Gastrocnemius medialis (tissue), 4 donors: ENCODE measurements at regions not wholly inside any gene's neighbourhood (a gene's known extent, or its start where the extent isn't known, plus 50 kb on each side); places are given as distances from the start of the nearest gene placed in this dataset.

ENCODE experiments used
- ATAC-seq, 2 donors: fragments of 150-250 bp; one replicate each; pipeline ENCODE4 v1.9.1; 2016
- DNase-seq, 2 donors: peaks; one replicate each; pipeline ENCODE4 v3.0.0-alpha.2; 2019
- H3K27ac ChIP-seq, 4 donors: fragments of 200-600 bp; sonication (generic); 1 replicate in 1 of 4; 2 replicates in 3 of 4; pipeline ENCODE4 v1.5.1; 2016 to 2018; ENCODE audit warnings: mild to moderate bottlenecking in 2 of 4, moderate library complexity in 1 of 4
- H3K27me3 ChIP-seq, 3 donors: fragments of 200-600 bp; sonication (generic) in 2 of 3; 1 replicate in 1 of 3; 2 replicates in 2 of 3; pipeline versions ENCODE4 v1.5.1 to v1.6.0; 2016 to 2019; ENCODE audit warnings: mild to moderate bottlenecking in 1 of 3, moderate library complexity in 1 of 3
- H3K36me3 ChIP-seq, 2 donors: fragments of 200-600 bp; sonication (generic) in 1 of 2; one replicate each; pipeline ENCODE4 v1.5.1; 2017 to 2018
- H3K4me1 ChIP-seq, 2 donors: fragments of 200-600 bp; sonication (generic) in 1 of 2; one replicate each; pipeline ENCODE4 v1.5.1; 2016 to 2017; ENCODE audit warnings: mild to moderate bottlenecking in 2 of 2
- H3K4me3 ChIP-seq, 4 donors: fragments of 200-600 bp; sonication (generic) in 3 of 4; 1 replicate in 1 of 4; 2 replicates in 3 of 4; pipeline ENCODE4 v1.5.1; 2016 to 2019; ENCODE audit warnings: mild to moderate bottlenecking in 2 of 4
- H3K9me3 ChIP-seq, 3 donors: fragments of 200-600 bp; sonication (generic) in 2 of 3; 1 replicate in 1 of 3; 2 replicates in 2 of 3; pipeline ENCODE4 v1.5.1; 2016 to 2019
- POLR2A ChIP-seq, 2 donors: fragments of 450-650 bp; IDR thresholded peaks; one replicate each; pipeline ENCODE4 v1.6.1; 2017; ENCODE audit warnings: antibody characterized with exemption in 2 of 2, mild to moderate bottlenecking in 2 of 2, moderate library complexity in 2 of 2
- in situ Hi-C, 4 donors: fragments of 200-750 bp; cut with MboI; loops; one replicate each; pipeline versions ENCODE4 v1.15.0 to v1.8.0; 2017; ENCODE audit warnings: low sequenced_read_pairs in 4 of 4
- intact Hi-C: fragments of 100-400 bp; cut with DNase I; formaldehyde crosslinking; loops from one replicate; pipeline ENCODE4 v1.15.1; 2023; ENCODE audit warnings: low total_unique reads
- TF ChIP-seq, protein P1 (sequence below), 5 experiments: fragments of 450-650 bp in 3 of 5; fragments of 200-600 bp in 2 of 5; sonication (generic) in 2 of 5; IDR thresholded peaks in 4 of 5; conservative IDR thresholded peaks in 1 of 5; 1 replicate in 4 of 5; 2 replicates in 1 of 5; pipeline ENCODE4 v1.5.1; 2016 to 2019; ENCODE audit warnings: antibody characterized with exemption in 5 of 5, mild to moderate bottlenecking in 3 of 5, moderate library complexity in 3 of 5

GRCh38 chr3:140768941-140769340, 91.1 kb downstream of the TRIM42 start:
- TF ChIP-seq, protein P1, sequence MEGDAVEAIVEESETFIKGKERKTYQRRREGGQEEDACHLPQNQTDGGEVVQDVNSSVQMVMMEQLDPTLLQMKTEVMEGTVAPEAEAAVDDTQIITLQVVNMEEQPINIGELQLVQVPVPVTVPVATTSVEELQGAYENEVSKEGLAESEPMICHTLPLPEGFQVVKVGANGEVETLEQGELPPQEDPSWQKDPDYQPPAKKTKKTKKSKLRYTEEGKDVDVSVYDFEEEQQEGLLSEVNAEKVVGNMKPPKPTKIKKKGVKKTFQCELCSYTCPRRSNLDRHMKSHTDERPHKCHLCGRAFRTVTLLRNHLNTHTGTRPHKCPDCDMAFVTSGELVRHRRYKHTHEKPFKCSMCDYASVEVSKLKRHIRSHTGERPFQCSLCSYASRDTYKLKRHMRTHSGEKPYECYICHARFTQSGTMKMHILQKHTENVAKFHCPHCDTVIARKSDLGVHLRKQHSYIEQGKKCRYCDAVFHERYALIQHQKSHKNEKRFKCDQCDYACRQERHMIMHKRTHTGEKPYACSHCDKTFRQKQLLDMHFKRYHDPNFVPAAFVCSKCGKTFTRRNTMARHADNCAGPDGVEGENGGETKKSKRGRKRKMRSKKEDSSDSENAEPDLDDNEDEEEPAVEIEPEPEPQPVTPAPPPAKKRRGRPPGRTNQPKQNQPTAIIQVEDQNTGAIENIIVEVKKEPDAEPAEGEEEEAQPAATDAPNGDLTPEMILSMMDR (IDR thresholded peaks at IDR 0.05 in 4 of 5, conservative IDR thresholded peaks at IDR 0.05 in 1 of 5), result no peak
- no peak for TF ChIP-seq POLR2A (IDR thresholded peaks at IDR 0.05)
- intact Hi-C loops, result no loop called here

DNA sequence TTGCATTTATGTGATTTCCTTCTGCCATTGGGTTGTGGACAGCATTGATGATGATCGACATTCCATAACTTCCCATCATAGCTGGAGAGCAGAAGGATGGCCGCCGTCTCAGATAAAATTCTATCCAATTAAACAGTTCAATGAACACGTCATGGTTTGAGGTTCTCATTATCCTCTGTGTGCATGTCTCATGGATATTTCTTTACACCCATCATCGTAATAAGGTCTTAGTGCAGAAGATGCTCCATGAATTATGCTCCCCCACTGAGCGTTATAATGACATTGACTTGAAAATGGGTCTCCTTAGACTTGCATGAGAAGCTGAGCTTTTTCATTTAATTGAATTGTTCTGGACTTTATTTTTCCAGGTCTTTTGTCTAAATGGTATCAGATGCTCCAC, 92.1 kb downstream of the TRIM42 start:
- intact Hi-C loops, result no loop called here
- ATAC-seq, result no peak

More at GRCh38 chr3:140768941-140769340, 91.1 kb downstream of the TRIM42 start:
- in situ Hi-C loops, result no loop called here
- Histone ChIP-seq H3K27ac (no peak overlapping the region), H3K27me3 (no peaks in the 10 kb centered on the region), H3K4me3 (no peak overlapping the region), H3K4me1 (no peaks in the 10 kb centered on the region), H3K36me3 (no peaks in the 10 kb centered on the region), H3K9me3 (no peaks in the 10 kb centered on the region)
- ATAC-seq (no peak), DNase-seq (no peak)

DNA sequence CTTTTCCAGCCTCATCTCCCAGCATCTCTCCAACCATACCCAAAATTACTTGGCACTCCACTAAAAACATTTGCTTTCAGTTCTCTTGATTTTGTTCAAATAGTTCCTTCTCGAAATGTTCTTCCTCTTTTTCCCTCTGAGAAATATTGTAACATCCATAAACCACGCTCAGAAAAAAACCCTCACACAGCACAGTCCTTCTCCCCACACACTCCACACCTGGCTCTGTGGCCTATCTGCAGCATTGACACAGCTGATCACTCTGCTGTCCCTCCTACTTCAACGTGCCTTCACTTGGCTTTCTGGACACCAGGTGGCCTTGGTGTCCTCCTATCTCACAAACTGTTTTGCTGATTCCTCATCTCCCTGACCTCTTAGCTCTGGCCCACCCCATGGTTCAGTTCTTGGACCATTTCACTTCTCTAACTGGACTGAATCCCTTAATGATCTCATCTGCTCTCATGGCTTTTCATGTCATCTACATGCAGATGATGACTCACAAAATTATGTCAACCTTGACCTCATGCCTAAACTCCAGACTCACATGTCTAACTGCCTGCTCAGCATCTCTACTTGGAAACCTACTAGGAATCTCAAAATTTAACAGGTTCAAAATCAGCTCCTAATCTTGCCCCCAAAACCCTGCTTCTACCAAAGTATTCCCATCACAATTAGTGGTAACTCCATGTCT, 93.3 kb downstream of the TRIM42 start:
- Histone ChIP-seq H3K9me3 (no peaks in the 10 kb centered on the region), H3K36me3 (no peaks in the 10 kb centered on the region), H3K27me3 (no peaks in the 10 kb centered on the region), H3K4me3 (no peak overlapping the region), H3K4me1 (no peaks in the 10 kb centered on the region), H3K27ac (no peak overlapping the region)
- TF ChIP-seq, protein P1 (IDR thresholded peaks at IDR 0.05 in 4 of 5, conservative IDR thresholded peaks at IDR 0.05 in 1 of 5), result no peak
- TF ChIP-seq POLR2A (IDR thresholded peaks at IDR 0.05), result no peak
- in situ Hi-C loops, result no loop called here
- intact Hi-C loops, result no loop called here
- ATAC-seq (no peak), DNase-seq (no peak)

More for the DNA sequence above, 92.1 kb downstream of the TRIM42 start:
- Histone ChIP-seq H3K27ac (no peak overlapping the region), H3K27me3 (no peaks in the 10 kb centered on the region), H3K9me3 (no peaks in the 10 kb centered on the region), H3K4me3 (no peak overlapping the region), H3K4me1 (no peaks in the 10 kb centered on the region), H3K36me3 (no peaks in the 10 kb centered on the region)
- TF ChIP-seq POLR2A (IDR thresholded peaks at IDR 0.05), result no peak
- in situ Hi-C loops, result no loop called here
- no peak for DNase-seq

GRCh38 chr3:140777631-140778233, 99.9 kb downstream of the TRIM42 start:
- ATAC-seq, result no peak
- TF ChIP-seq, protein P1 (IDR thresholded peaks at IDR 0.05 in 4 of 5, conservative IDR thresholded peaks at IDR 0.05 in 1 of 5), result no peak
- TF ChIP-seq POLR2A (IDR thresholded peaks at IDR 0.05), result no peak
- Histone ChIP-seq H3K4me3 (no peak overlapping the region), H3K27me3 (no peaks in the 10 kb centered on the region), H3K9me3 (no peaks in the 10 kb centered on the region), H3K36me3 (no peaks in the 10 kb centered on the region), H3K27ac (no peak overlapping the region), H3K4me1 (no peaks in the 10 kb centered on the region)
- in situ Hi-C loops, result no loop called here
- intact Hi-C loops, result no loop called here
- DNase-seq, result no peak

GRCh38 chr3:140791368-140791767, 113.5 kb downstream of the TRIM42 start:
- H3K9me3 ChIP-seq, result no peaks in the 10 kb centered on the region
- no peak overlapping the region for H3K27ac ChIP-seq
- intact Hi-C loops, result no loop called here
- no peaks in the 10 kb centered on the region for H3K4me1 ChIP-seq
- in situ Hi-C loops, result no loop called here
- no peaks in the 10 kb centered on the region for H3K27me3 ChIP-seq
- no peak for DNase-seq
- no peak for ATAC-seq
- H3K36me3 ChIP-seq, result no peaks in the 10 kb centered on the region
- H3K4me3 ChIP-seq, result peak overlapping the region in 1 of 4 donors; percentile 12
- TF ChIP-seq, protein P1 (IDR thresholded peaks at IDR 0.05 in 4 of 5, conservative IDR thresholded peaks at IDR 0.05 in 1 of 5), result no peak
- TF ChIP-seq POLR2A (IDR thresholded peaks at IDR 0.05), result no peak
